ENCODE measurements at regions not wholly inside any gene's neighbourhood (a gene's known extent, or its start where the extent isn't known, plus 50 kb on each side); places are given as distances from the start of the nearest gene placed in this dataset.
"Not testable (repeated sequence)": the region's sequence is repeated elsewhere in the genome, so short reads cannot be mapped to it uniquely, and the experiment has no call there.

GRCh38 chr7:66296-66695 is 126.1 kb upstream of the FAM20C start:
- no peak overlapping the region for H3K4me3 ChIP-seq (ENCODE audit: control insufficient read depth, low read depth, low read length)
- TF ChIP-seq CTCF (conservative IDR thresholded peaks at IDR 0.05; ENCODE audit: control insufficient read depth, insufficient read depth, low read depth, low read length): no peak
- DNase-seq (ENCODE audit: low read depth): no peak

DNA sequence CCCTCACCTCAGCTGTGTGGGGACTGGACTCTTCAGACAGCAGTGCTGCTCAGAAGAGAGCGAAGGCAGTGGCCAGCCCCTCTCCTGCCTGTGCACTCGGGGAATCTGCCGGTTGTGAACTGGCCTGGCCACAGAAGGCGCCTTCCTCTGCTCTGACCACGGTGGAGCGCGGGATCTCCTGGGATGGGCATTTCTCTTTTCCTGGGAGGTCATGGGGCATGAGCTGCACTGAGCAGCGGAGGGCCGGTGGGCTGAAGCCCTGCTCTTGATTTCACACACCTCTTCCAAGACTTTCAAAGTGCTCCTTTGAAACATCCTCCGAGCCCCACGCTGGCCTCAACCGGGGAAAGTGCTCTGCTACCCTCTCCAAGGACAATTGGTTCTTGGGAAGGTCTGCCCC is 125.6 kb upstream of the FAM20C start:
- no peak for TF ChIP-seq CTCF (conservative IDR thresholded peaks at IDR 0.05; ENCODE audit: control insufficient read depth, insufficient read depth, low read depth, low read length)
- no peak for DNase-seq (ENCODE audit: low read depth)
- H3K4me3 ChIP-seq (ENCODE audit: control insufficient read depth, low read depth, low read length): no peak overlapping the region

GRCh38 chr7:67661-68395 is 124.5 kb upstream of the FAM20C start:
- TF ChIP-seq CTCF (conservative IDR thresholded peaks at IDR 0.05; ENCODE audit: control insufficient read depth, insufficient read depth, low read depth, low read length): no peak
- H3K4me3 ChIP-seq (ENCODE audit: control insufficient read depth, low read depth, low read length): no peak overlapping the region
- no peak for DNase-seq (ENCODE audit: low read depth)

DNA sequence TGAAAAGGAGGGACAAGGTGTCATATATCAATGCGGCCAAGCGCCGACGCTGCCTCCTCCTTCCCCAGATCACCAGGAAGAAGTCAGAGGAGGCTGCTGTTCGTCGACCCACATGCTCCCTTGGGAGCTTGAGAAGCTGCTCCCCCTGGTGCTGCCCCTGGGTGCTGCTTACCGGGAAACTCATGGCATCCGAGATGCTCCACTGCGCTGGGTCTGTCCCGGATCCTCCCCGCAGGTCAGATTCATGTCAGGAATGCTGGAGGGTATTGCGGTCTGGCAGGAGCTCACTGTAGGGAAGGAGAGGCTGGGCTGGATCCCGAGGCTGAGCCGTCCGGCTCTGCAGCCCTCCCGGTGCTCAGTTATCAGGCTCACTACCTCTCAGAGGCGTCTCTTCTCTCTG is 123.7 kb upstream of the FAM20C start:
- no peak overlapping the region for H3K4me3 ChIP-seq (ENCODE audit: control insufficient read depth, low read depth, low read length)
- peak; percentile 46 for DNase-seq (ENCODE audit: low read depth)
- no peak for TF ChIP-seq CTCF (conservative IDR thresholded peaks at IDR 0.05; ENCODE audit: control insufficient read depth, insufficient read depth, low read depth, low read length)

GRCh38 chr7:69052-69451 is 123.3 kb upstream of the FAM20C start:
- not testable (repeated sequence) for DNase-seq (ENCODE audit: low read depth); H3K4me3 ChIP-seq (ENCODE audit: control insufficient read depth, low read depth, low read length)

DNA sequence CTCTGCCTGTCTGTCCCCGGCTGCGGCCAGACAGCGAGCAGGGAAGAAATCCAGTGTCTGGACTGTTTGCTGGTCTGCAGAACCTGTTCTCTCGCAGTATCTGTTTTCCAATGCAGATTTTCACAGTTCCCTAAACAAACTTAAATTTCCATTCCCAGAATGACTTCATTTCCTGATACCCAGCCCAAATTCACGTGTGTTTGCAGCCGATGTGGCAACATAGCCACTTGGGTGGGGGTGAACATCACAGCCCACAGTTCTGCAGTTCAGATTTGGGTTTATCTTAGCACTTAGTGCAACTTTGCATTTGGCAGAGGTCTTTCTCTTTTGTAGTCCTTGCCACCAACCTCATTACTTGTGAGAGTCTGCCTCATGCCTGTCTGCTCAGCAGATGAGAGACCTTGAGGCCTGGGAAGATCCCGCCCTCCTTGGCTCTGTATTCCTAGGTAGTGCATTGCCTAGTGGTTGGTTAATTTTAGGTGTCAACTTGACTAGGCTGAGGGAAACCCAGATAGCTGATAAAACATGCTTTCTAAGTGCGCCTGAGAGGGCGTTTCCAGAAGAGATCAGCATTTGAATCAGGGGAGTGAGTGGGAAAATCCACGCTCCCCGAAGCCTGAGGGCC is 122.8 kb upstream of the FAM20C start:
- DNase-seq (ENCODE audit: low read depth); H3K4me3 ChIP-seq (ENCODE audit: control insufficient read depth, low read depth, low read length): not testable (repeated sequence)

DNA sequence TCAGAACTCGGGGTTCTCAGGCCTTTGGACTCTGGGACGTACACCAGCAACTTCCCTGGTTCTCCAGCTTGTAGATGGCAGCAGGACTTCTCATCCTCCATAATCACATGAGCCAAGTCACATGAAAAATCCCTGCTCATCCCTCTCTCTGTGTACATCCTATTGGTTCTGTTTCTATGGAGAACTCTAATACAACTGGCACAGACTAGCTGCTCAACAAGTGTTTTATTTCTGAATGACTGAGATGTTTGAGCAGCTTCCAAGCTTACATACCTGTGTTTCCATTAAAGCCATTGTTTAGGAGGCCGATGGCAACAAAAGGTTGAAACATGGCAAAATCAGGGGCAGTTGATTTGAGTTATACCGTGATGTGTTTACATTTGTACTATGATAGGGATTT is 122.2 kb upstream of the FAM20C start:
- not testable (repeated sequence) for DNase-seq (ENCODE audit: low read depth); H3K4me3 ChIP-seq (ENCODE audit: control insufficient read depth, low read depth, low read length)

- not testable (repeated sequence) for H3K4me3 ChIP-seq (ENCODE audit: control insufficient read depth, low read depth, low read length)
- peak; percentile 87 for DNase-seq (ENCODE audit: low read depth)
Observed at GRCh38 chr7:70989-71388, 121.4 kb upstream of the FAM20C start.

- DNase-seq (ENCODE audit: low read depth): peak; percentile 32
- not testable (repeated sequence) for H3K4me3 ChIP-seq (ENCODE audit: control insufficient read depth, low read depth, low read length)
Observed at GRCh38 chr7:72266-73057, 119.9 kb upstream of the FAM20C start.

- not testable (repeated sequence) for H3K4me3 ChIP-seq (ENCODE audit: control insufficient read depth, low read depth, low read length); DNase-seq (ENCODE audit: low read depth)
Observed at GRCh38 chr7:73058-73331, 119.4 kb upstream of the FAM20C start.

GRCh38 chr7:74008-74540 is 118.3 kb upstream of the FAM20C start:
- DNase-seq (ENCODE audit: low read depth); H3K4me3 ChIP-seq (ENCODE audit: control insufficient read depth, low read depth, low read length): not testable (repeated sequence)

- not testable (repeated sequence) for H3K4me3 ChIP-seq (ENCODE audit: control insufficient read depth, low read depth, low read length); DNase-seq (ENCODE audit: low read depth)
Observed at GRCh38 chr7:75511-75910, 116.9 kb upstream of the FAM20C start.

- not testable (repeated sequence) for DNase-seq (ENCODE audit: low read depth); H3K4me3 ChIP-seq (ENCODE audit: control insufficient read depth, low read depth, low read length)
Observed at GRCh38 chr7:76202-76601, 116.2 kb upstream of the FAM20C start.

Data from fibroblast of mammary gland (primary cell).